Liver (tissue), 7 donors: ENCODE measurements at regions not wholly inside any gene's neighbourhood (a gene's known extent, or its start where the extent isn't known, plus 50 kb on each side); places are given as distances from the start of the nearest gene placed in this dataset.

Experiments used
- DNase-seq: peaks from one replicate; pipeline ENCODE4 v3.0.0-alpha.2; 2017; ENCODE audit warnings: low spot score
- H3K27ac ChIP-seq, 2 donors: one replicate each; pipeline ENCODE4 v1.7.0; 2013; ENCODE audit warnings: inconsistent platforms in 2 of 2, low read length in 2 of 2, control low read depth in 1 of 2, low read depth in 1 of 2, mild to moderate bottlenecking in 1 of 2
- H3K27me3 ChIP-seq, 4 donors: one replicate each; pipeline versions ENCODE4 v1.6.1 to v1.7.0; 2013; ENCODE audit warnings: low read length in 3 of 4, inconsistent platforms in 1 of 4, mild to moderate bottlenecking in 1 of 4, moderate library complexity in 1 of 4; ENCODE audit not compliant: control insufficient read depth in 4 of 4, insufficient read depth in 4 of 4
- H3K36me3 ChIP-seq, 4 donors: one replicate each; pipeline versions ENCODE4 v1.6.1 to v1.7.0; 2013; ENCODE audit warnings: low read length in 3 of 4, mild to moderate bottlenecking in 3 of 4, low read depth in 1 of 4, moderate library complexity in 1 of 4; ENCODE audit not compliant: control insufficient read depth in 4 of 4, insufficient read depth in 3 of 4
- H3K4me1 ChIP-seq, 4 donors: one replicate each; pipeline versions ENCODE4 v1.6.1 to v1.7.0; 2013; ENCODE audit warnings: low read length in 3 of 4, mild to moderate bottlenecking in 3 of 4, moderate library complexity in 1 of 4; ENCODE audit not compliant: control insufficient read depth in 4 of 4, insufficient read depth in 4 of 4
- H3K4me3 ChIP-seq, 3 donors: one replicate each; pipeline versions ENCODE4 v1.6.1 to v1.7.0; 2013; ENCODE audit warnings: low read length in 3 of 3, control low read depth in 1 of 3, low read depth in 1 of 3, mild to moderate bottlenecking in 1 of 3
- H3K9ac ChIP-seq, 2 donors: one replicate each; pipeline ENCODE4 v1.7.0; 2013; ENCODE audit warnings: low read length in 2 of 2, mild to moderate bottlenecking in 2 of 2, moderate library complexity in 2 of 2, control low read depth in 1 of 2, low read depth in 1 of 2
- H3K9me3 ChIP-seq, 4 donors: one replicate each; pipeline versions ENCODE4 v1.6.1 to v1.7.0; 2013; ENCODE audit warnings: low read length in 3 of 4; ENCODE audit not compliant: control insufficient read depth in 4 of 4
- EGR1 ChIP-seq, 2 donors: IDR thresholded peaks; 2 replicates each; pipeline ENCODE4 v1.6.1; 2016 to 2018; ENCODE audit warnings: antibody characterized with exemption in 2 of 2, low read depth in 2 of 2
- FOXA1 ChIP-seq: IDR thresholded peaks from 2 replicates; pipeline ENCODE4 v1.6.1; 2016; ENCODE audit warnings: antibody characterized with exemption
- FOXA2 ChIP-seq: IDR thresholded peaks from 2 replicates; pipeline ENCODE4 v1.6.1; 2016; ENCODE audit warnings: antibody characterized with exemption
- GABPA ChIP-seq, 2 donors: IDR thresholded peaks in 1 of 2; conservative IDR thresholded peaks in 1 of 2; 2 replicates each; pipeline ENCODE4 v1.6.1; 2016; ENCODE audit warnings: antibody characterized with exemption in 2 of 2, mild to moderate bottlenecking in 1 of 2, moderate library complexity in 1 of 2
- HNF4A ChIP-seq, 2 donors: conservative IDR thresholded peaks; 2 replicates each; pipeline ENCODE4 v1.6.1; 2016; ENCODE audit warnings: antibody characterized with exemption in 2 of 2, mild to moderate bottlenecking in 2 of 2
- HNF4G ChIP-seq: IDR thresholded peaks from 2 replicates; pipeline ENCODE4 v1.6.1; 2016; ENCODE audit warnings: antibody characterized with exemption
- NR2F2 ChIP-seq: IDR thresholded peaks from 2 replicates; pipeline ENCODE4 v1.6.1; 2016; ENCODE audit warnings: antibody characterized with exemption
- RAD21 ChIP-seq, 2 donors: IDR thresholded peaks; 2 replicates each; pipeline ENCODE4 v1.6.1; 2016; ENCODE audit warnings: antibody characterized with exemption in 2 of 2, mild to moderate bottlenecking in 2 of 2
- RXRA ChIP-seq, 2 donors: IDR thresholded peaks; 2 replicates each; pipeline ENCODE4 v1.6.1; 2017 to 2018; ENCODE audit warnings: antibody characterized with exemption in 2 of 2, mild to moderate bottlenecking in 1 of 2
- SP1 ChIP-seq: IDR thresholded peaks from 2 replicates; pipeline ENCODE4 v1.6.1; 2018; ENCODE audit warnings: antibody characterized with exemption, mild to moderate bottlenecking
- YY1 ChIP-seq: IDR thresholded peaks from 2 replicates; pipeline ENCODE4 v1.6.1; 2016; ENCODE audit warnings: antibody characterized with exemption, mild to moderate bottlenecking
- whole genome bisulfite sequencing: extraction: QIAGEN DNeasy Blood & Tissue Kit; methylation state at CpG from one replicate; pipeline ENCODE4 v1.1.7; 2013; 5-methylcytosine and 5-hydroxymethylcytosine counted together
- TF ChIP-seq, protein P1 (sequence below): IDR thresholded peaks from 2 replicates; pipeline ENCODE4 v1.6.1; 2016; ENCODE audit warnings: antibody characterized with exemption
- TF ChIP-seq, protein P2 (sequence below): IDR thresholded peaks from 2 replicates; pipeline ENCODE4 v1.6.1; 2016; ENCODE audit warnings: antibody characterized with exemption, mild to moderate bottlenecking
- TF ChIP-seq, protein P3 (sequence below): IDR thresholded peaks from 2 replicates; pipeline ENCODE4 v1.6.1; 2016; ENCODE audit warnings: antibody characterized with exemption
- TF ChIP-seq, protein P4 (sequence below): IDR thresholded peaks from 2 replicates; pipeline ENCODE4 v1.6.1; 2016; ENCODE audit warnings: antibody characterized with exemption
- donor health status: healthy.
- donor health status: healthy.
- donor health status: healthy.
- donor health status: healthy.

DNA sequence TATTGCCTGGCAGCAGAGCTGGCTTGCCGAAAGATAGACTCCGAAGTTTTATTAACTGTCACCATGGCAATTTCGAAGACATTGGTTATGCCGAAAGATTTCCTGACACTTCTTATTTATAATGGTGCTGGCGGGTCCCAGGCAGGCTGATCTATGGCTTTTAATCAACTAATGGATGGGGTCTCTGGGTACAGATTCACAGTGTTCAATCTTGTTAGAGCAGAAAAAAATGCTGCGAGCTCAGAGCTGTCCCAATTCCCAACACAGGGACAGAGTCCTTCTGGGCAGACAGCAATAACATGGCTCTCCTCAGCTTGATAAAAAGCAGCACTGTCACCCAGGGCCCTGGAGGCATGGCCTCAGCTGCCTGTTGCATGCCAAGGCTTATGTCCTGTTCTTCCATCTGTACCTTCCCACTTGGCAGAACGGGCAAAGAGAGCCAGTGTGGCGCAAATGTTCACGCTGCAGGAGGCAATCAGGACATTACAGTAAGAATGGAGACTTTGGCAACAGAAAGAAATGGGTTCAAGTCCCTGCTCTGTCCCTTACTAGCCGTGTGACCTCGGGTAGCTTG, 228.2 kb upstream of the PWP1 start:
- H3K27me3 ChIP-seq: no peaks in the 10 kb centered on the region
- no peak for DNase-seq
- no peaks in the 10 kb centered on the region for H3K9me3 ChIP-seq
- H3K27ac ChIP-seq: no peak overlapping the region
- no peak for TF ChIP-seq HNF4A (conservative IDR thresholded peaks at IDR 0.05)
- TF ChIP-seq NR2F2: no peak
- TF ChIP-seq HNF4G: no peak
- TF ChIP-seq, protein P1, sequence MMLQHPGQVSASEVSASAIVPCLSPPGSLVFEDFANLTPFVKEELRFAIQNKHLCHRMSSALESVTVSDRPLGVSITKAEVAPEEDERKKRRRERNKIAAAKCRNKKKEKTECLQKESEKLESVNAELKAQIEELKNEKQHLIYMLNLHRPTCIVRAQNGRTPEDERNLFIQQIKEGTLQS: no peak
- peaks cover 0 to 14% (median 6%) of the 10 kb centered on the region in 4 donors for H3K4me1 ChIP-seq
- 76% methylated on average over 11 of the region's 11 CpGs for WGBS
- no peak overlapping the region for H3K9ac ChIP-seq
- H3K4me3 ChIP-seq: no peak overlapping the region
- H3K36me3 ChIP-seq: no peaks in the 10 kb centered on the region

DNA sequence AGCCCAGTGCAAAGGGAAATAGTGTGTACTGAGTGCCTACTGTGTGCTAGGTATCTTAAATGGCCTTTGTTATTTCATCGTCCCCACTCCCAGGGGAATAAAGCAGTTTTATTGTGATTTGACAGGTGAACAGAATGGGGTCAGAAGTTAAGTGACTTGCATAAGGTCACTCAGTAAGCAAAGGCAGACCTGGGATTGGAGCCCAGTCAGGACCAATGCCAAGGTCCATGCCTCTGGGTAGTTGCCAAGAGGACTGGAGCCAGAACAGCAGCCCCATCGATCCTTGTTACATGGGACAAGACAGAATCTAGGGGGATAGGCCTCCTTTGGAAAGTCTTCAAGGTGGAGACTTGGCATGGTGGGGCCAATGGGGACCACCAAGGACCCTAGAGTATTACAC, 227.4 kb upstream of the PWP1 start:
- no peak for DNase-seq
- Histone ChIP-seq H3K4me3 (no peak overlapping the region), H3K4me1 (peaks cover 0 to 14% (median 6%) of the 10 kb centered on the region in 4 donors), H3K27me3 (no peaks in the 10 kb centered on the region), H3K9ac (no peak overlapping the region), H3K36me3 (no peaks in the 10 kb centered on the region), H3K9me3 (no peaks in the 10 kb centered on the region), H3K27ac (no peak overlapping the region)
- WGBS: 32% methylated on average over 2 of the region's 2 CpGs
- TF ChIP-seq GABPA (IDR thresholded peaks at IDR 0.05 in 1 of 2, conservative IDR thresholded peaks at IDR 0.05 in 1 of 2) (no peak), YY1 (no peak), FOXA2 (peak; percentile 65), FOXA1 (peak; percentile 51), EGR1 (IDR thresholded peaks at IDR 0.05; ENCODE audit: low read depth in 2 of 2) (no peak), HNF4A (conservative IDR thresholded peaks at IDR 0.05) (peak; percentile 80 to 81), HNF4G (peak; percentile 25), NR2F2 (no peak), SP1 (peak; percentile 41), RAD21 (IDR thresholded peaks at IDR 0.05) (peak; percentile 20 to 50), RXRA (IDR thresholded peaks at IDR 0.05) (peak; percentile 58 to 73)
- TF ChIP-seq, protein P2, sequence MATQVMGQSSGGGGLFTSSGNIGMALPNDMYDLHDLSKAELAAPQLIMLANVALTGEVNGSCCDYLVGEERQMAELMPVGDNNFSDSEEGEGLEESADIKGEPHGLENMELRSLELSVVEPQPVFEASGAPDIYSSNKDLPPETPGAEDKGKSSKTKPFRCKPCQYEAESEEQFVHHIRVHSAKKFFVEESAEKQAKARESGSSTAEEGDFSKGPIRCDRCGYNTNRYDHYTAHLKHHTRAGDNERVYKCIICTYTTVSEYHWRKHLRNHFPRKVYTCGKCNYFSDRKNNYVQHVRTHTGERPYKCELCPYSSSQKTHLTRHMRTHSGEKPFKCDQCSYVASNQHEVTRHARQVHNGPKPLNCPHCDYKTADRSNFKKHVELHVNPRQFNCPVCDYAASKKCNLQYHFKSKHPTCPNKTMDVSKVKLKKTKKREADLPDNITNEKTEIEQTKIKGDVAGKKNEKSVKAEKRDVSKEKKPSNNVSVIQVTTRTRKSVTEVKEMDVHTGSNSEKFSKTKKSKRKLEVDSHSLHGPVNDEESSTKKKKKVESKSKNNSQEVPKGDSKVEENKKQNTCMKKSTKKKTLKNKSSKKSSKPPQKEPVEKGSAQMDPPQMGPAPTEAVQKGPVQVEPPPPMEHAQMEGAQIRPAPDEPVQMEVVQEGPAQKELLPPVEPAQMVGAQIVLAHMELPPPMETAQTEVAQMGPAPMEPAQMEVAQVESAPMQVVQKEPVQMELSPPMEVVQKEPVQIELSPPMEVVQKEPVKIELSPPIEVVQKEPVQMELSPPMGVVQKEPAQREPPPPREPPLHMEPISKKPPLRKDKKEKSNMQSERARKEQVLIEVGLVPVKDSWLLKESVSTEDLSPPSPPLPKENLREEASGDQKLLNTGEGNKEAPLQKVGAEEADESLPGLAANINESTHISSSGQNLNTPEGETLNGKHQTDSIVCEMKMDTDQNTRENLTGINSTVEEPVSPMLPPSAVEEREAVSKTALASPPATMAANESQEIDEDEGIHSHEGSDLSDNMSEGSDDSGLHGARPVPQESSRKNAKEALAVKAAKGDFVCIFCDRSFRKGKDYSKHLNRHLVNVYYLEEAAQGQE: no peak
- TF ChIP-seq, protein P3, sequence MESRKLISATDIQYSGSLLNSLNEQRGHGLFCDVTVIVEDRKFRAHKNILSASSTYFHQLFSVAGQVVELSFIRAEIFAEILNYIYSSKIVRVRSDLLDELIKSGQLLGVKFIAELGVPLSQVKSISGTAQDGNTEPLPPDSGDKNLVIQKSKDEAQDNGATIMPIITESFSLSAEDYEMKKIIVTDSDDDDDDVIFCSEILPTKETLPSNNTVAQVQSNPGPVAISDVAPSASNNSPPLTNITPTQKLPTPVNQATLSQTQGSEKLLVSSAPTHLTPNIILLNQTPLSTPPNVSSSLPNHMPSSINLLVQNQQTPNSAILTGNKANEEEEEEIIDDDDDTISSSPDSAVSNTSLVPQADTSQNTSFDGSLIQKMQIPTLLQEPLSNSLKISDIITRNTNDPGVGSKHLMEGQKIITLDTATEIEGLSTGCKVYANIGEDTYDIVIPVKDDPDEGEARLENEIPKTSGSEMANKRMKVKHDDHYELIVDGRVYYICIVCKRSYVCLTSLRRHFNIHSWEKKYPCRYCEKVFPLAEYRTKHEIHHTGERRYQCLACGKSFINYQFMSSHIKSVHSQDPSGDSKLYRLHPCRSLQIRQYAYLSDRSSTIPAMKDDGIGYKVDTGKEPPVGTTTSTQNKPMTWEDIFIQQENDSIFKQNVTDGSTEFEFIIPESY: no peak
- TF ChIP-seq, protein P4, sequence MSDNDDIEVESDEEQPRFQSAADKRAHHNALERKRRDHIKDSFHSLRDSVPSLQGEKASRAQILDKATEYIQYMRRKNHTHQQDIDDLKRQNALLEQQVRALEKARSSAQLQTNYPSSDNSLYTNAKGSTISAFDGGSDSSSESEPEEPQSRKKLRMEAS: peak; percentile 36
